ENCODE measurements at regions not wholly inside any gene's neighbourhood (a gene's known extent, or its start where the extent isn't known, plus 50 kb on each side); places are given as distances from the start of the nearest gene placed in this dataset.

- no peak for DNase-seq (ENCODE audit: low spot score)
Observed at GRCh38 chr12:75596406-75596805, 85.0 kb upstream of the KRR1 start.

GRCh38 chr12:75592638-75593335 lies 81.4 kb upstream of the KRR1 start:
- no peak for DNase-seq (ENCODE audit: low spot score)

GRCh38 chr12:75592086-75592485 lies 80.7 kb upstream of the KRR1 start:
- DNase-seq (ENCODE audit: low spot score): no peak

GRCh38 chr12:75591628-75592027 lies 80.2 kb upstream of the KRR1 start:
- no peak for DNase-seq (ENCODE audit: low spot score)

- no peak for DNase-seq (ENCODE audit: low spot score)
Observed at GRCh38 chr12:75589801-75590200, 78.4 kb upstream of the KRR1 start.

GRCh38 chr12:75587340-75588106 lies 76.1 kb upstream of the KRR1 start:
- no peak for DNase-seq (ENCODE audit: low spot score)

GRCh38 chr12:75585330-75585729 lies 73.9 kb upstream of the KRR1 start:
- DNase-seq (ENCODE audit: low spot score): no peak

GRCh38 chr12:75583355-75583754 lies 71.9 kb upstream of the KRR1 start:
- no peak for DNase-seq (ENCODE audit: low spot score)

GRCh38 chr12:75581515-75581914 lies 70.1 kb upstream of the KRR1 start:
- no peak for DNase-seq (ENCODE audit: low spot score)

- DNase-seq (ENCODE audit: low spot score): no peak
Observed at GRCh38 chr12:75579552-75579951, 68.1 kb upstream of the KRR1 start.

- no peak for DNase-seq (ENCODE audit: low spot score)
Observed at GRCh38 chr12:75578546-75578945, 67.1 kb upstream of the KRR1 start.

- no peak for DNase-seq (ENCODE audit: low spot score)
Observed at GRCh38 chr12:75577812-75578211, 66.4 kb upstream of the KRR1 start.

GRCh38 chr12:75571656-75572205 lies 60.3 kb upstream of the KRR1 start:
- no peak for DNase-seq (ENCODE audit: low spot score)

GRCh38 chr12:75571204-75571603 lies 59.8 kb upstream of the KRR1 start:
- no peak for DNase-seq (ENCODE audit: low spot score)

GRCh38 chr12:75568801-75569200 lies 57.4 kb upstream of the KRR1 start:
- no peak for DNase-seq (ENCODE audit: low spot score)

- DNase-seq (ENCODE audit: low spot score): no peak
Observed at GRCh38 chr12:75568393-75568792, 57.0 kb upstream of the KRR1 start.

- no peak for DNase-seq (ENCODE audit: low spot score)
Observed at GRCh38 chr12:75565795-75566194, 54.4 kb upstream of the KRR1 start.

- DNase-seq (ENCODE audit: low spot score): no peak
Observed at GRCh38 chr12:75564852-75565251, 53.4 kb upstream of the KRR1 start.

- no peak for DNase-seq (ENCODE audit: low spot score)
Observed at GRCh38 chr12:75564398-75564797, 53.0 kb upstream of the KRR1 start.

GRCh38 chr12:75563351-75563750 lies 51.9 kb upstream of the KRR1 start:
- no peak for DNase-seq (ENCODE audit: low spot score)

- no peak for DNase-seq (ENCODE audit: low spot score)
Observed at GRCh38 chr12:75561921-75562320, 50.5 kb upstream of the KRR1 start.
